ENCODE measurements at regions not wholly inside any gene's neighbourhood (a gene's known extent, or its start where the extent isn't known, plus 50 kb on each side); places are given as distances from the start of the nearest gene placed in this dataset.

DNA sequence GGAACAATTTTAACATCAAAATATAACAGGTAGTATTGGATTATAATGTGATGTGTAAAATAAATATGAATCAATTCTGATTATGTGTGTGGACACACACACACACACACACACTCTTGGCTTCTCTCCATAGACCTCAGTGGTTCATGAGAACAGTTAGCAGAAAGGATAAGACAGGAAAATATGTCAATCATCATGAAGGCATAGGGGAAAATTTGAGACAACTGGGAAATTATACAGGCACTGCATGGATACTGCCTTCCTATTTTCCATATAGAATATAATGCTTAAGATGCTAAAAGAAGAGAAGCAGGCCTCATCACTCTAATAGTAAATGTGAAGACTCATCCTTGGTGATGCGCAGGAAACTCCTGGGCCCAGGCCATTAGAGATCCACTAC, 884.5 kb downstream of the SUCLG1 start:
- Mint-ChIP-seq H3K27ac (no peak overlapping the region), H3K36me3 (no peaks in the 10 kb centered on the region), H3K9me3 (peaks cover 0 to 14% (median 2%) of the 10 kb centered on the region in 3 donors), H3K27me3 (no peaks in the 10 kb centered on the region), H3K4me3 (no peak overlapping the region), H3K4me1 (no peaks in the 10 kb centered on the region)

- H3K4me1 Mint-ChIP-seq, result no peaks in the 10 kb centered on the region
- H3K36me3 Mint-ChIP-seq, result no peaks in the 10 kb centered on the region
- H3K27ac Mint-ChIP-seq, result no peak overlapping the region
- H3K27me3 Mint-ChIP-seq, result no peaks in the 10 kb centered on the region
- peaks cover 0 to 12% (median 2%) of the 10 kb centered on the region in 3 donors for H3K9me3 Mint-ChIP-seq
- no peak overlapping the region for H3K4me3 Mint-ChIP-seq
Observed at GRCh38 chr2:83573060-83573459, 886.0 kb downstream of the SUCLG1 start.

GRCh38 chr2:83572400-83572799, 886.7 kb downstream of the SUCLG1 start:
- Mint-ChIP-seq H3K4me1 (no peaks in the 10 kb centered on the region), H3K27ac (no peak overlapping the region), H3K36me3 (no peaks in the 10 kb centered on the region), H3K4me3 (no peak overlapping the region), H3K27me3 (no peaks in the 10 kb centered on the region), H3K9me3 (peaks cover 0 to 11% (median 2%) of the 10 kb centered on the region in 3 donors)

GRCh38 chr2:83567551-83567950, 891.5 kb downstream of the SUCLG1 start:
- Mint-ChIP-seq H3K4me3 (no peak overlapping the region), H3K27ac (no peak overlapping the region), H3K9me3 (peaks cover 0 to 2% (median 1%) of the 10 kb centered on the region in 3 donors), H3K4me1 (no peaks in the 10 kb centered on the region), H3K36me3 (no peaks in the 10 kb centered on the region), H3K27me3 (no peaks in the 10 kb centered on the region)

- Mint-ChIP-seq H3K27me3 (no peaks in the 10 kb centered on the region), H3K9me3 (no peaks in the 10 kb centered on the region), H3K4me3 (no peak overlapping the region), H3K27ac (no peak overlapping the region), H3K4me1 (no peaks in the 10 kb centered on the region), H3K36me3 (no peaks in the 10 kb centered on the region)
Observed at GRCh38 chr2:83565626-83566025, 893.5 kb downstream of the SUCLG1 start.

- H3K4me3 Mint-ChIP-seq, result no peak overlapping the region
- no peak overlapping the region for H3K27ac Mint-ChIP-seq
- no peaks in the 10 kb centered on the region for H3K4me1 Mint-ChIP-seq
- no peaks in the 10 kb centered on the region for H3K27me3 Mint-ChIP-seq
- no peaks in the 10 kb centered on the region for H3K36me3 Mint-ChIP-seq
- H3K9me3 Mint-ChIP-seq, result peaks cover 0 to 2% (median 0%) of the 10 kb centered on the region in 3 donors
Observed at GRCh38 chr2:83565181-83565580, 893.9 kb downstream of the SUCLG1 start.

GRCh38 chr2:83561592-83561991, 897.5 kb downstream of the SUCLG1 start:
- Mint-ChIP-seq H3K36me3 (no peaks in the 10 kb centered on the region), H3K4me1 (no peaks in the 10 kb centered on the region), H3K4me3 (no peak overlapping the region), H3K27ac (no peak overlapping the region), H3K27me3 (no peaks in the 10 kb centered on the region), H3K9me3 (peaks cover 0 to 7% (median 1%) of the 10 kb centered on the region in 3 donors)

DNA sequence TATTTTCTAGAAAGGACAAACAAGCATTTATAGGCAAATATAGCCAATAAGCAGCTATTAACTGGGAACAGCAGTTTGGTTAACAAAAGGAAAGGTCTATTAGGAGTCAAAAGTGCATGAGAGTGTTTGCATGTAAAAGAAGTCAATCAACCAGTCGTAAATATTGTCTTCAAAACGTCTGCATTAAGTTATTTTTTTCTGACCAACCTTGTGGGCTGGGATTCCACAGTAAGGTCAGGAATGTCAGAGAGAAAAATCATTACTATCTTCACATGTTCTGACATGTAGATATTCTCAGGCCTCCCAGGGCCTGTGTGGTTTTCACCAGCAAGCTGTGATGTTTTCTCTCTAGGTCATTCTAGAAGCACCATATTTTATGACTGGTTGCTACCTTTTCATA, 922.5 kb downstream of the SUCLG1 start:
- no peak overlapping the region for H3K4me3 Mint-ChIP-seq
- H3K27ac Mint-ChIP-seq, result no peak overlapping the region
- H3K4me1 Mint-ChIP-seq, result no peaks in the 10 kb centered on the region
- H3K9me3 Mint-ChIP-seq, result no peaks in the 10 kb centered on the region
- H3K27me3 Mint-ChIP-seq, result no peaks in the 10 kb centered on the region
- H3K36me3 Mint-ChIP-seq, result no peaks in the 10 kb centered on the region

DNA sequence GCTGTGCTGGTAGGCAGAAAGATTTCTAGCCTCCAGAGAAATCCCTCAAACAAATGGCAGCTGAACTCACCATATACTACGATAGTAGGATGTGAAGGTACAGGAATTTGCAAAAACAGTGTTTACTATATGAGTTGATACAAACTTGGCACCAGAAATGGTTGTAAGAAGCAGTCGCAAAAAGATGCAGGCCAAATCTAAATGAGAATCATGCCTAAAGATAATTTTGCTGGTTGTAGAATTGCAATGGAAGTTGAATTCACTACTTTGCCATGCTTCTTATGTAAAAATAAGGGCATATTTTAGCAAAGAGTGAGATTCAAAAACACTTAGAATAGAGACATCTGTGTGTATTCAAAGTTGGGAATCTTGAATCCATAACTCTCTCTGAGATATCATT, 924.7 kb downstream of the SUCLG1 start:
- H3K27ac Mint-ChIP-seq, result no peak overlapping the region
- H3K36me3 Mint-ChIP-seq, result no peaks in the 10 kb centered on the region
- peaks cover 0 to 2% (median 0%) of the 10 kb centered on the region in 3 donors for H3K9me3 Mint-ChIP-seq
- H3K4me3 Mint-ChIP-seq, result no peak overlapping the region
- H3K27me3 Mint-ChIP-seq, result no peaks in the 10 kb centered on the region
- H3K4me1 Mint-ChIP-seq, result no peaks in the 10 kb centered on the region

- no peak overlapping the region for H3K4me3 Mint-ChIP-seq
- H3K9me3 Mint-ChIP-seq, result peaks cover 0 to 6% (median 2%) of the 10 kb centered on the region in 3 donors
- no peaks in the 10 kb centered on the region for H3K4me1 Mint-ChIP-seq
- H3K27me3 Mint-ChIP-seq, result no peaks in the 10 kb centered on the region
- no peaks in the 10 kb centered on the region for H3K36me3 Mint-ChIP-seq
- H3K27ac Mint-ChIP-seq, result no peak overlapping the region
Observed at GRCh38 chr2:83531206-83531826, 927.8 kb downstream of the SUCLG1 start.

DNA sequence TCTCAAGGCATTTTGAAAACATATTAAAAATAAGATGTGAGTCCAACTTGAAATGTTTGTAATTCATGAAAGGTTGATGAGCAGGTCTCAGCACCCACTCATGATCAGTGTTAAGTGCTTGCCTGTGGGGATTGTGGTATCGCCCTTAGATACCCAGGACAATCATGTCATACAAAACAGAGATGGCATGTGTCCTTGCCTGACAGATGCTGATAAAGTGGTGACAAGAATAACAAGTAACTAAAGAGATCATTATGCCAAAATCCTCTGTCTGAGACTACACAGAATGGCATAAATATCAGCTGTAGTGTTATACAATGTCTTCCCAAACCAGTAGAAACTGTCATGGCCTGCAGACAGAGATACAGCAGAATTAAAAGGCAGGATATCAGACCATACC, 930.3 kb downstream of the SUCLG1 start:
- Mint-ChIP-seq H3K4me3 (no peak overlapping the region), H3K4me1 (no peaks in the 10 kb centered on the region), H3K36me3 (no peaks in the 10 kb centered on the region), H3K27ac (no peak overlapping the region), H3K9me3 (peaks cover 0 to 6% (median 2%) of the 10 kb centered on the region in 3 donors), H3K27me3 (no peaks in the 10 kb centered on the region)

GRCh38 chr2:83522891-83523493, 936.1 kb downstream of the SUCLG1 start:
- Mint-ChIP-seq H3K9me3 (peaks cover 0 to 8% (median 5%) of the 10 kb centered on the region in 3 donors), H3K27ac (no peak overlapping the region)

GRCh38 chr2:83517727-83518368, 941.2 kb downstream of the SUCLG1 start:
- H3K36me3 Mint-ChIP-seq, result no peaks in the 10 kb centered on the region
- H3K9me3 Mint-ChIP-seq, result peaks cover 0 to 11% (median 6%) of the 10 kb centered on the region in 3 donors
- no peaks in the 10 kb centered on the region for H3K4me1 Mint-ChIP-seq
- H3K27me3 Mint-ChIP-seq, result no peaks in the 10 kb centered on the region
- no peak overlapping the region for H3K27ac Mint-ChIP-seq
- H3K4me3 Mint-ChIP-seq, result no peak overlapping the region

More at GRCh38 chr2:83522891-83523493, 936.1 kb downstream of the SUCLG1 start:
- no peaks in the 10 kb centered on the region for H3K36me3 Mint-ChIP-seq
- no peaks in the 10 kb centered on the region for H3K4me1 Mint-ChIP-seq
- no peaks in the 10 kb centered on the region for H3K27me3 Mint-ChIP-seq
- no peak overlapping the region for H3K4me3 Mint-ChIP-seq

GRCh38 chr2:83516503-83516902, 942.6 kb downstream of the SUCLG1 start:
- Mint-ChIP-seq H3K36me3 (no peaks in the 10 kb centered on the region), H3K9me3 (peaks cover 0 to 11% (median 4%) of the 10 kb centered on the region in 3 donors), H3K27ac (no peak overlapping the region), H3K27me3 (no peaks in the 10 kb centered on the region), H3K4me1 (no peaks in the 10 kb centered on the region), H3K4me3 (no peak overlapping the region)

GRCh38 chr2:83487451-83487850, 971.6 kb downstream of the SUCLG1 start:
- no peaks in the 10 kb centered on the region for H3K4me1 Mint-ChIP-seq
- peaks cover 0 to 15% (median 3%) of the 10 kb centered on the region in 3 donors for H3K9me3 Mint-ChIP-seq
- no peak overlapping the region for H3K27ac Mint-ChIP-seq
- H3K36me3 Mint-ChIP-seq, result no peaks in the 10 kb centered on the region
- no peaks in the 10 kb centered on the region for H3K27me3 Mint-ChIP-seq
- H3K4me3 Mint-ChIP-seq, result no peak overlapping the region

- no peaks in the 10 kb centered on the region for H3K4me1 Mint-ChIP-seq
- no peaks in the 10 kb centered on the region for H3K27me3 Mint-ChIP-seq
- peaks cover 0 to 4% (median 4%) of the 10 kb centered on the region in 3 donors for H3K9me3 Mint-ChIP-seq
- H3K4me3 Mint-ChIP-seq, result no peak overlapping the region
- H3K36me3 Mint-ChIP-seq, result no peaks in the 10 kb centered on the region
- H3K27ac Mint-ChIP-seq, result no peak overlapping the region
Observed at GRCh38 chr2:83481436-83481835, 977.6 kb downstream of the SUCLG1 start.
